Endothelial cell of umbilical vein (primary cell): ENCODE measurements at regions not wholly inside any gene's neighbourhood (a gene's known extent, or its start where the extent isn't known, plus 50 kb on each side); places are given as distances from the start of the nearest gene placed in this dataset.

Source experiments
- BruUV-seq: library from RNA; stranded (reverse); fragments of 400-500 nt; replicated peaks from 2 replicates; lab custom pipeline; 2021; lab: Mats Ljungman, UMichigan
- CTCF ChIA-PET: fragments of 300-600, 350-600 bp; sonication (Branson Sonifier 250); formaldehyde crosslinking; loops from one replicate; lab custom pipeline; 2021; ENCODE audit warnings: antibody characterized with exemption, inconsistent platforms; lab: Charles Lee
- POLR2A ChIA-PET: fragments of 300-600, 350-600 bp; sonication (Branson Sonifier 250); formaldehyde crosslinking; loops from one replicate; lab custom pipeline; 2021; ENCODE audit warnings: antibody characterized with exemption, inconsistent platforms; lab: Charles Lee
- DNase-seq: peaks from one replicate; pipeline ENCODE4 v3.0.0-alpha.2; 2011; ENCODE audit warnings: low read depth, low spot score
- FAIRE-seq: peaks from 2 replicates; lab custom pipeline; 2011; peaks lifted over from hg19 to GRCh38; lab: Jason Lieb, UNC
- H2AFZ ChIP-seq: 2 replicates; pipeline ENCODE4 v1.6.0; 2012; ENCODE audit warnings: low read depth, low read length, control low read depth, inconsistent platforms
- H3K27ac ChIP-seq: 2 replicates; pipeline ENCODE4 v1.5.1; 2011; ENCODE audit warnings: low read depth, mild to moderate bottlenecking, control low read depth, low read length, moderate library complexity; ENCODE audit not compliant: insufficient read depth
- H3K27me3 ChIP-seq, 2 experiments: 2 replicates each; pipeline versions ENCODE4 v1.6.0 to v1.6.1; 2011; ENCODE audit warnings: low read length in 2 of 2, mixed read lengths in 1 of 2; ENCODE audit not compliant: control insufficient read depth in 2 of 2, insufficient read depth in 2 of 2
- H3K36me3 ChIP-seq, 2 experiments: 2 replicates in 1 of 2; 3 replicates in 1 of 2; pipeline ENCODE4 v1.5.1; 2011; ENCODE audit warnings: low read length in 2 of 2, mild to moderate bottlenecking in 1 of 2, moderate library complexity in 1 of 2; ENCODE audit not compliant: control insufficient read depth in 2 of 2, insufficient read depth in 2 of 2; ENCODE audit errors: extremely low read depth in 1 of 2
- H3K4me1 ChIP-seq: 3 replicates; pipeline ENCODE4 v1.5.1; 2011; ENCODE audit warnings: mild to moderate bottlenecking, low read length; ENCODE audit not compliant: control insufficient read depth, insufficient read depth; ENCODE audit errors: extremely low read depth
- H3K4me2 ChIP-seq: 2 replicates; pipeline ENCODE4 v1.6.1; 2011; ENCODE audit warnings: low read length, control low read depth, mixed read lengths; ENCODE audit not compliant: insufficient read depth
- H3K4me3 ChIP-seq, 3 experiments: fragments of 200-600 bp in 1 of 3; sonication (generic), shearing (Covaris generic) in 1 of 3; replicated peaks in 1 of 3; 2 replicates each; pipeline ENCODE4 v1.5.1; 2011 to 2016; ENCODE audit warnings: control low read depth in 3 of 3, low read length in 3 of 3, mild to moderate bottlenecking in 2 of 3, inconsistent platforms in 1 of 3, low read depth in 1 of 3, moderate library complexity in 1 of 3; ENCODE audit not compliant: insufficient read depth in 1 of 3
- H3K79me2 ChIP-seq: 2 replicates; pipeline ENCODE4 v1.6.0; 2012; ENCODE audit warnings: low read length, inconsistent platforms; ENCODE audit not compliant: control insufficient read depth, insufficient read depth
- H3K9ac ChIP-seq: replicated peaks from 2 replicates; pipeline ENCODE3; 2011; ENCODE audit warnings: low read length, control low read depth; ENCODE audit not compliant: insufficient read depth; ENCODE audit errors: extremely low read depth
- H3K9me1 ChIP-seq: replicated peaks from 3 replicates; pipeline ENCODE4 v1.6.0; 2011; ENCODE audit warnings: mild to moderate bottlenecking, low read length; ENCODE audit not compliant: control insufficient read depth, insufficient read depth; ENCODE audit errors: extremely low read depth
- H3K9me3 ChIP-seq: replicated peaks from 2 replicates; pipeline ENCODE4 v1.5.1; 2012; ENCODE audit warnings: low read length, inconsistent platforms; ENCODE audit not compliant: control insufficient read depth, insufficient read depth
- H4K20me1 ChIP-seq: replicated peaks from 2 replicates; pipeline ENCODE3; 2011; ENCODE audit warnings: mild to moderate bottlenecking, low read length; ENCODE audit not compliant: control insufficient read depth, insufficient read depth; ENCODE audit errors: extremely low read depth
- CTCF ChIP-seq, 2 donors: IDR thresholded peaks; 1 replicate in 1 of 2; 2 replicates in 1 of 2; pipeline ENCODE4 v1.5.1; 2011; ENCODE audit warnings: low read length in 2 of 2, mild to moderate bottlenecking in 2 of 2, moderate library complexity in 2 of 2, control low read depth in 1 of 2, inconsistent platforms in 1 of 2, low read depth in 1 of 2; ENCODE audit not compliant: insufficient read depth in 1 of 2; ENCODE audit errors: extremely low read depth in 1 of 2
- GATA2 ChIP-seq: IDR thresholded peaks from 2 replicates; pipeline ENCODE4 v1.7.0; 2011; ENCODE audit warnings: low read depth, mild to moderate bottlenecking, moderate library complexity, mixed read lengths, low read length; ENCODE audit not compliant: insufficient read length, insufficient read depth
- dilution Hi-C: fragments of 300-500 bp; cut with MboI; formaldehyde crosslinking; loops from one replicate; pipeline ENCODE4 v1.15.0; 2019; ENCODE audit warnings: low sequenced_read_pairs; ENCODE audit not compliant: extremely low pct_ligation_motif_present
- intact Hi-C: fragments of 100-400 bp; cut with micrococcal nuclease; formaldehyde crosslinking; loops from one replicate; pipeline ENCODE4 v1.10.0; 2022

GRCh38 chr5:173833196-173833985 is 54.8 kb upstream of the CPEB4 start:
- dilution Hi-C loops = no loop called here

More at GRCh38 chr5:173833196-173833985, 54.8 kb upstream of the CPEB4 start:
- intact Hi-C loops = no loop called here
- BruUV-seq = no TSS peak
- H2AFZ ChIP-seq = no peak overlapping the region
- POLR2A ChIA-PET = no interaction called here
- H3K4me1 ChIP-seq = no peaks in the 10 kb centered on the region
- no peaks in the 10 kb centered on the region for H3K9me1 ChIP-seq
- CTCF ChIA-PET = no interaction called here
- H3K9ac ChIP-seq = no peak overlapping the region
- TF ChIP-seq CTCF (IDR thresholded peaks at IDR 0.05; ENCODE audit: extremely low read depth in 1 of 2, insufficient read depth in 1 of 2, low read depth in 1 of 2, low read length in 2 of 2) (no peak), GATA2 (no peak)
- no peak overlapping the region for H3K27ac ChIP-seq
- H3K4me2 ChIP-seq = no peak overlapping the region
- no peaks in the 10 kb centered on the region for H3K36me3 ChIP-seq
- H3K4me3 ChIP-seq = no peak overlapping the region
- no peaks in the 10 kb centered on the region for H3K9me3 ChIP-seq
- DNase-seq (no peak), FAIRE-seq (no peak)
- H4K20me1 ChIP-seq = no peaks in the 10 kb centered on the region
- H3K27me3 ChIP-seq = no peaks in the 10 kb centered on the region
- no peaks in the 10 kb centered on the region for H3K79me2 ChIP-seq
